Uterus (tissue), 2 donors: ENCODE measurements at regions not wholly inside any gene's neighbourhood (a gene's known extent, or its start where the extent isn't known, plus 50 kb on each side); places are given as distances from the start of the nearest gene placed in this dataset.

Source experiments
- CTCF ChIP-seq, 4 experiments: fragments of 200-600 bp in 2 of 4; fragments of 450-650 bp in 2 of 4; sonication (generic) in 2 of 4; IDR thresholded peaks; one replicate each; pipeline ENCODE4 v1.5.1; 2016 to 2019; ENCODE audit warnings: antibody characterized with exemption in 4 of 4, mild to moderate bottlenecking in 2 of 4, moderate library complexity in 1 of 4
- POLR2A ChIP-seq, 2 donors: fragments of 450-650 bp; IDR thresholded peaks; one replicate each; pipeline ENCODE4 v1.6.1; 2016; ENCODE audit warnings: antibody characterized with exemption in 2 of 2, mild to moderate bottlenecking in 1 of 2, moderate library complexity in 1 of 2

- TF ChIP-seq CTCF (IDR thresholded peaks at IDR 0.05) (no peak), POLR2A (IDR thresholded peaks at IDR 0.05) (no peak)
Measured at GRCh38 chr15:26101443-26101842, 238.3 kb upstream of the ATP10A start.
